H1 (cell line): ENCODE measurements at regions not wholly inside any gene's neighbourhood (a gene's known extent, or its start where the extent isn't known, plus 50 kb on each side); places are given as distances from the start of the nearest gene placed in this dataset.

Experiments used
- CTBP2 ChIP-seq: IDR thresholded peaks from 2 replicates; pipeline ENCODE4 v1.7.0; 2011; ENCODE audit warnings: borderline replicate concordance, mild to moderate bottlenecking, moderate library complexity, mixed read lengths, low read length; ENCODE audit not compliant: insufficient read depth, insufficient read length
- EZH2 ChIP-seq: fragments of 200-600 bp; sonication (generic); IDR thresholded peaks from 2 replicates; pipeline ENCODE4 v1.7.1; 2012; ENCODE audit warnings: low read depth, mild to moderate bottlenecking, moderate library complexity, low read length, inconsistent platforms; ENCODE audit not compliant: severe bottlenecking
- RFX5 ChIP-seq: IDR thresholded peaks from 2 replicates; pipeline ENCODE4 v1.6.1; 2011; ENCODE audit warnings: low read depth, low read length, improper control_type of control experiment, borderline replicate concordance
- SIRT6 ChIP-seq: IDR thresholded peaks from one replicate; pipeline ENCODE4 v1.7.1; 2012; ENCODE audit warnings: low read length, inconsistent platforms
- SP2 ChIP-seq: IDR thresholded peaks from 2 replicates; pipeline ENCODE4 v1.6.1; 2012; ENCODE audit warnings: mild to moderate bottlenecking, low read length, inconsistent platforms
- TBP ChIP-seq: IDR thresholded peaks from 2 replicates; pipeline ENCODE4 v1.6.1; 2011; ENCODE audit warnings: low read depth, low read length, improper control_type of control experiment
- TF ChIP-seq, protein P1 (sequence below): fragments of 300-600 bp; sonication (generic); IDR thresholded peaks from 2 replicates; pipeline ENCODE4 v1.7.1; 2012; ENCODE audit warnings: low read length, moderate library complexity, mild to moderate bottlenecking, inconsistent platforms; ENCODE audit not compliant: insufficient replicate concordance
- TF ChIP-seq, protein P2 (sequence below): IDR thresholded peaks from 2 replicates; pipeline ENCODE4 v1.6.1; 2011; ENCODE audit warnings: low read length, improper control_type of control experiment

DNA sequence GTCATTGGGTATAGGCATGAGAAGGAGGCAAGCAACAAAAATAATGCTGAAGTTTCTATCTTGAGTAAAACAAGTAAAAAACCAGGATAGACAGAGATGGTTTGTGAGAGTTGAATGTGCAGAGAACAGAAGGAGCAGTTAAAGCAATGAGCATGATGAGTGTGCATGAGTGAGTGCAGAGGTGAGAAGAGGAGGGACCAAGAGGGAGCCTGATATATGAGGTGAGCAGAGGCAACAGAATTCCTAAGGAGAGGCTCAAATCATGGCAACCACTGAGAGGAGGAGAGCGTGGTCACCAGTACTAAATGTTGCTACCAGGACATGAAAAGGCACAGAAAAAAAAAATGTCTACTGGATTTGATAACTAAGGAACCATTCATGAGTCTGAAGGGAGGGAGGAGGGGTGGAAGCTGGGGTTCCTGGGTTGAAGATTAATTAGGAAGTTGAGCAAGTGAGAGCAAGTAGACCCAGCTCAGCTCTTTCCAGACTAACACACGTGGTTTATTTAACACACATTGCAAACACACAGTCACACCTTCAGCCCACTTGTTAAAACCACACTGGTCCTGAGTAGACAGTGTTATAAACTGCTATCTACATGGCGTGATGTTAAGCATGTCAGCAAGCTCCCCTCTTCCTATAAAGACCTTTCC is 69.0 kb upstream of the IQCM start (continued):
- TF ChIP-seq, protein P1, sequence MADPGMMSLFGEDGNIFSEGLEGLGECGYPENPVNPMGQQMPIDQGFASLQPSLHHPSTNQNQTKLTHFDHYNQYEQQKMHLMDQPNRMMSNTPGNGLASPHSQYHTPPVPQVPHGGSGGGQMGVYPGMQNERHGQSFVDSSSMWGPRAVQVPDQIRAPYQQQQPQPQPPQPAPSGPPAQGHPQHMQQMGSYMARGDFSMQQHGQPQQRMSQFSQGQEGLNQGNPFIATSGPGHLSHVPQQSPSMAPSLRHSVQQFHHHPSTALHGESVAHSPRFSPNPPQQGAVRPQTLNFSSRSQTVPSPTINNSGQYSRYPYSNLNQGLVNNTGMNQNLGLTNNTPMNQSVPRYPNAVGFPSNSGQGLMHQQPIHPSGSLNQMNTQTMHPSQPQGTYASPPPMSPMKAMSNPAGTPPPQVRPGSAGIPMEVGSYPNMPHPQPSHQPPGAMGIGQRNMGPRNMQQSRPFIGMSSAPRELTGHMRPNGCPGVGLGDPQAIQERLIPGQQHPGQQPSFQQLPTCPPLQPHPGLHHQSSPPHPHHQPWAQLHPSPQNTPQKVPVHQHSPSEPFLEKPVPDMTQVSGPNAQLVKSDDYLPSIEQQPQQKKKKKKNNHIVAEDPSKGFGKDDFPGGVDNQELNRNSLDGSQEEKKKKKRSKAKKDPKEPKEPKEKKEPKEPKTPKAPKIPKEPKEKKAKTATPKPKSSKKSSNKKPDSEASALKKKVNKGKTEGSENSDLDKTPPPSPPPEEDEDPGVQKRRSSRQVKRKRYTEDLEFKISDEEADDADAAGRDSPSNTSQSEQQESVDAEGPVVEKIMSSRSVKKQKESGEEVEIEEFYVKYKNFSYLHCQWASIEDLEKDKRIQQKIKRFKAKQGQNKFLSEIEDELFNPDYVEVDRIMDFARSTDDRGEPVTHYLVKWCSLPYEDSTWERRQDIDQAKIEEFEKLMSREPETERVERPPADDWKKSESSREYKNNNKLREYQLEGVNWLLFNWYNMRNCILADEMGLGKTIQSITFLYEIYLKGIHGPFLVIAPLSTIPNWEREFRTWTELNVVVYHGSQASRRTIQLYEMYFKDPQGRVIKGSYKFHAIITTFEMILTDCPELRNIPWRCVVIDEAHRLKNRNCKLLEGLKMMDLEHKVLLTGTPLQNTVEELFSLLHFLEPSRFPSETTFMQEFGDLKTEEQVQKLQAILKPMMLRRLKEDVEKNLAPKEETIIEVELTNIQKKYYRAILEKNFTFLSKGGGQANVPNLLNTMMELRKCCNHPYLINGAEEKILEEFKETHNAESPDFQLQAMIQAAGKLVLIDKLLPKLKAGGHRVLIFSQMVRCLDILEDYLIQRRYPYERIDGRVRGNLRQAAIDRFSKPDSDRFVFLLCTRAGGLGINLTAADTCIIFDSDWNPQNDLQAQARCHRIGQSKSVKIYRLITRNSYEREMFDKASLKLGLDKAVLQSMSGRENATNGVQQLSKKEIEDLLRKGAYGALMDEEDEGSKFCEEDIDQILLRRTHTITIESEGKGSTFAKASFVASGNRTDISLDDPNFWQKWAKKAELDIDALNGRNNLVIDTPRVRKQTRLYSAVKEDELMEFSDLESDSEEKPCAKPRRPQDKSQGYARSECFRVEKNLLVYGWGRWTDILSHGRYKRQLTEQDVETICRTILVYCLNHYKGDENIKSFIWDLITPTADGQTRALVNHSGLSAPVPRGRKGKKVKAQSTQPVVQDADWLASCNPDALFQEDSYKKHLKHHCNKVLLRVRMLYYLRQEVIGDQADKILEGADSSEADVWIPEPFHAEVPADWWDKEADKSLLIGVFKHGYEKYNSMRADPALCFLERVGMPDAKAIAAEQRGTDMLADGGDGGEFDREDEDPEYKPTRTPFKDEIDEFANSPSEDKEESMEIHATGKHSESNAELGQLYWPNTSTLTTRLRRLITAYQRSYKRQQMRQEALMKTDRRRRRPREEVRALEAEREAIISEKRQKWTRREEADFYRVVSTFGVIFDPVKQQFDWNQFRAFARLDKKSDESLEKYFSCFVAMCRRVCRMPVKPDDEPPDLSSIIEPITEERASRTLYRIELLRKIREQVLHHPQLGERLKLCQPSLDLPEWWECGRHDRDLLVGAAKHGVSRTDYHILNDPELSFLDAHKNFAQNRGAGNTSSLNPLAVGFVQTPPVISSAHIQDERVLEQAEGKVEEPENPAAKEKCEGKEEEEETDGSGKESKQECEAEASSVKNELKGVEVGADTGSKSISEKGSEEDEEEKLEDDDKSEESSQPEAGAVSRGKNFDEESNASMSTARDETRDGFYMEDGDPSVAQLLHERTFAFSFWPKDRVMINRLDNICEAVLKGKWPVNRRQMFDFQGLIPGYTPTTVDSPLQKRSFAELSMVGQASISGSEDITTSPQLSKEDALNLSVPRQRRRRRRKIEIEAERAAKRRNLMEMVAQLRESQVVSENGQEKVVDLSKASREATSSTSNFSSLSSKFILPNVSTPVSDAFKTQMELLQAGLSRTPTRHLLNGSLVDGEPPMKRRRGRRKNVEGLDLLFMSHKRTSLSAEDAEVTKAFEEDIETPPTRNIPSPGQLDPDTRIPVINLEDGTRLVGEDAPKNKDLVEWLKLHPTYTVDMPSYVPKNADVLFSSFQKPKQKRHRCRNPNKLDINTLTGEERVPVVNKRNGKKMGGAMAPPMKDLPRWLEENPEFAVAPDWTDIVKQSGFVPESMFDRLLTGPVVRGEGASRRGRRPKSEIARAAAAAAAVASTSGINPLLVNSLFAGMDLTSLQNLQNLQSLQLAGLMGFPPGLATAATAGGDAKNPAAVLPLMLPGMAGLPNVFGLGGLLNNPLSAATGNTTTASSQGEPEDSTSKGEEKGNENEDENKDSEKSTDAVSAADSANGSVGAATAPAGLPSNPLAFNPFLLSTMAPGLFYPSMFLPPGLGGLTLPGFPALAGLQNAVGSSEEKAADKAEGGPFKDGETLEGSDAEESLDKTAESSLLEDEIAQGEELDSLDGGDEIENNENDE, result no peak
- TF ChIP-seq SP2 (no peak), RFX5 (no peak), EZH2 (no peak), CTBP2 (no peak), SIRT6 (no peak), TBP (no peak)
- TF ChIP-seq, protein P2, sequence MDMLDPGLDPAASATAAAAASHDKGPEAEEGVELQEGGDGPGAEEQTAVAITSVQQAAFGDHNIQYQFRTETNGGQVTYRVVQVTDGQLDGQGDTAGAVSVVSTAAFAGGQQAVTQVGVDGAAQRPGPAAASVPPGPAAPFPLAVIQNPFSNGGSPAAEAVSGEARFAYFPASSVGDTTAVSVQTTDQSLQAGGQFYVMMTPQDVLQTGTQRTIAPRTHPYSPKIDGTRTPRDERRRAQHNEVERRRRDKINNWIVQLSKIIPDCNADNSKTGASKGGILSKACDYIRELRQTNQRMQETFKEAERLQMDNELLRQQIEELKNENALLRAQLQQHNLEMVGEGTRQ, result no peak
- TF ChIP-seq, all 59 proteins: peak for 0
